GM18951 (cell line): ENCODE measurements at regions not wholly inside any gene's neighbourhood (a gene's known extent, or its start where the extent isn't known, plus 50 kb on each side); places are given as distances from the start of the nearest gene placed in this dataset.
"Not testable (repeated sequence)": the region's sequence is repeated elsewhere in the genome, so short reads cannot be mapped to it uniquely, and the experiment has no call there.

Experiments used
- POLR2A ChIP-seq: IDR thresholded peaks from 4 replicates; pipeline ENCODE4 v1.6.1; 2011; ENCODE audit warnings: mild to moderate bottlenecking; ENCODE audit not compliant: insufficient read length, insufficient read depth; ENCODE audit errors: extremely low read depth
- in situ Hi-C: fragments of 300-500 bp; cut with MboI; formaldehyde crosslinking; loops from one replicate; pipeline ENCODE4 v1.12.0; 2022; ENCODE audit warnings: low sequenced_read_pairs, mixed read lengths, inconsistent platforms; ENCODE audit not compliant: unreplicated experiment

GRCh38 chr20:63145156-63145555 lies 70.8 kb downstream of the YTHDF1 start:
- TF ChIP-seq POLR2A: no peak
- in situ Hi-C loops: no loop called here

GRCh38 chr20:63142933-63143332 lies 73.0 kb downstream of the YTHDF1 start:
- in situ Hi-C loops: no loop called here
- TF ChIP-seq POLR2A: no peak

- TF ChIP-seq POLR2A: no peak
- in situ Hi-C loops: no loop called here
Measured at GRCh38 chr20:63141531-63141930, 74.4 kb downstream of the YTHDF1 start.

- in situ Hi-C loops: no loop called here
- TF ChIP-seq POLR2A: no peak
Measured at GRCh38 chr20:63140514-63141433, 75.2 kb downstream of the YTHDF1 start.

GRCh38 chr20:63139837-63140236 lies 76.1 kb downstream of the YTHDF1 start:
- TF ChIP-seq POLR2A: no peak
- in situ Hi-C loops: no loop called here

- no peak for TF ChIP-seq POLR2A
- in situ Hi-C loops: no loop called here
Measured at GRCh38 chr20:63139356-63139755, 76.6 kb downstream of the YTHDF1 start.

GRCh38 chr20:63138855-63139341 lies 77.0 kb downstream of the YTHDF1 start:
- TF ChIP-seq POLR2A: no peak
- in situ Hi-C loops: no loop called here

GRCh38 chr20:63137851-63138415 lies 78.0 kb downstream of the YTHDF1 start:
- in situ Hi-C loops: no loop called here
- TF ChIP-seq POLR2A: no peak

- TF ChIP-seq POLR2A: no peak
- in situ Hi-C loops: no loop called here
Measured at GRCh38 chr20:63136296-63136695, 79.6 kb downstream of the YTHDF1 start.

GRCh38 chr20:63135411-63135810 lies 80.5 kb downstream of the YTHDF1 start:
- TF ChIP-seq POLR2A: no peak
- in situ Hi-C loops: no loop called here

- in situ Hi-C loops: not testable (repeated sequence)
Measured at GRCh38 chr20:63134711-63135361, 81.1 kb downstream of the YTHDF1 start.

- in situ Hi-C loops: no loop called here
- TF ChIP-seq POLR2A: no peak
Measured at GRCh38 chr20:63134201-63134612, 81.7 kb downstream of the YTHDF1 start.

GRCh38 chr20:63133481-63134091 lies 82.3 kb downstream of the YTHDF1 start:
- in situ Hi-C loops: no loop called here
- TF ChIP-seq POLR2A: no peak
